ENCODE measurements at regions not wholly inside any gene's neighbourhood (a gene's known extent, or its start where the extent isn't known, plus 50 kb on each side); places are given as distances from the start of the nearest gene placed in this dataset.

- H3K4me3 Mint-ChIP-seq: no peak overlapping the region
- no peak for TF ChIP-seq CTCF (IDR thresholded peaks at IDR 0.05)
- no peaks in the 10 kb centered on the region for H3K9me3 Mint-ChIP-seq
- H3K27ac Mint-ChIP-seq: no peak overlapping the region
- H3K27me3 Mint-ChIP-seq (ENCODE audit: insufficient read depth): no peaks in the 10 kb centered on the region
- peaks cover 28% of the 10 kb centered on the region for H3K4me1 Mint-ChIP-seq (ENCODE audit: low read depth)
- DNase-seq: peak; percentile 35
- H3K36me3 Mint-ChIP-seq (ENCODE audit: low read depth): no peaks in the 10 kb centered on the region
These were observed 218.9 kb downstream of the PLOD2 start for GRCh38 chr3:145942052-145942451.

GRCh38 chr3:145943952-145944351 lies 217.0 kb downstream of the PLOD2 start:
- no peak overlapping the region for H3K27ac Mint-ChIP-seq
- DNase-seq: no peak
- H3K4me3 Mint-ChIP-seq: no peak overlapping the region
- peaks cover 22% of the 10 kb centered on the region for H3K4me1 Mint-ChIP-seq (ENCODE audit: low read depth)
- H3K27me3 Mint-ChIP-seq (ENCODE audit: insufficient read depth): no peaks in the 10 kb centered on the region
- H3K9me3 Mint-ChIP-seq: 0 out of 2 replicates have a peak, but pooled peaks cover 4% of the 10 kb centered on the region
- H3K36me3 Mint-ChIP-seq (ENCODE audit: low read depth): 0 out of 2 replicates have a peak, but pooled peaks cover 4% of the 10 kb centered on the region
- no peak for TF ChIP-seq CTCF (IDR thresholded peaks at IDR 0.05)

- DNase-seq: no peak
- Mint-ChIP-seq H3K9me3 (0 out of 2 replicates have a peak, but pooled peaks cover 4% of the 10 kb centered on the region), H3K4me3 (no peak overlapping the region), H3K27ac (peak overlapping the region; percentile 13), H3K36me3 (ENCODE audit: low read depth) (0 out of 2 replicates have a peak, but pooled peaks cover 4% of the 10 kb centered on the region), H3K4me1 (ENCODE audit: low read depth) (peaks cover 33% of the 10 kb centered on the region), H3K27me3 (ENCODE audit: insufficient read depth) (no peaks in the 10 kb centered on the region)
- no peak for TF ChIP-seq CTCF (IDR thresholded peaks at IDR 0.05)
These were observed 209.5 kb downstream of the PLOD2 start for GRCh38 chr3:145951441-145951840.

GRCh38 chr3:145952536-145952935 lies 208.4 kb downstream of the PLOD2 start:
- H3K27ac Mint-ChIP-seq: peak overlapping the region; percentile 84
- peak overlapping the region; percentile 59 for H3K4me3 Mint-ChIP-seq
- 0 out of 2 replicates have a peak, but pooled peaks cover 4% of the 10 kb centered on the region for H3K36me3 Mint-ChIP-seq (ENCODE audit: low read depth)
- no peak for TF ChIP-seq CTCF (IDR thresholded peaks at IDR 0.05)
- H3K27me3 Mint-ChIP-seq (ENCODE audit: insufficient read depth): no peaks in the 10 kb centered on the region
- peak; percentile 86 for DNase-seq
- H3K9me3 Mint-ChIP-seq: 0 out of 2 replicates have a peak, but pooled peaks cover 4% of the 10 kb centered on the region
- H3K4me1 Mint-ChIP-seq (ENCODE audit: low read depth): peaks cover 33% of the 10 kb centered on the region

GRCh38 chr3:145953316-145953715 lies 207.7 kb downstream of the PLOD2 start:
- Mint-ChIP-seq H3K36me3 (ENCODE audit: low read depth) (0 out of 2 replicates have a peak, but pooled peaks cover 1% of the 10 kb centered on the region), H3K27me3 (ENCODE audit: insufficient read depth) (no peaks in the 10 kb centered on the region), H3K4me1 (ENCODE audit: low read depth) (peaks cover 33% of the 10 kb centered on the region), H3K9me3 (0 out of 2 replicates have a peak, but pooled peaks cover 1% of the 10 kb centered on the region), H3K4me3 (no peak overlapping the region), H3K27ac (peak overlapping the region; percentile 16; the same call in 1 of the 2 replicates)
- peak; percentile 15 for DNase-seq
- no peak for TF ChIP-seq CTCF (IDR thresholded peaks at IDR 0.05)
